OCI-LY7 (cell line): ENCODE measurements at regions not wholly inside any gene's neighbourhood (a gene's known extent, or its start where the extent isn't known, plus 50 kb on each side); places are given as distances from the start of the nearest gene placed in this dataset.

Experiments used
- BruUV-seq: library from RNA; stranded (reverse); fragments of 400-500 nt; replicated peaks from 2 replicates; lab custom pipeline; 2021; lab: Mats Ljungman, UMichigan
- CTCF ChIA-PET: fragments of 300-600 bp; sonication (Branson Sonifier 250); formaldehyde crosslinking; loops from one replicate; lab custom pipeline; 2022; ENCODE audit warnings: antibody characterized with exemption; ENCODE audit not compliant: unreplicated experiment; lab: Charles Lee
- POLR2A ChIA-PET: fragments of 300-600 bp; sonication (Branson Sonifier 250); formaldehyde crosslinking; loops from one replicate; lab custom pipeline; 2022; ENCODE audit warnings: antibody characterized with exemption; lab: Charles Lee
- DNase-seq: peaks from one replicate; pipeline ENCODE4 v3.0.0-alpha.2; 2015; ENCODE audit warnings: low spot score
- H2AFZ ChIP-seq: fragments of 200-600 bp; sonication (generic), shearing (Covaris generic); 2 replicates; pipeline ENCODE4 v1.6.1; 2014; ENCODE audit warnings: mild to moderate bottlenecking, antibody characterized with exemption, low read length, moderate library complexity
- H3K27ac ChIP-seq: fragments of 200-600 bp; sonication (generic); 2 replicates; pipeline ENCODE4 v1.5.1; 2014; ENCODE audit warnings: mixed run types, low read depth, mild to moderate bottlenecking, moderate library complexity, low read length, inconsistent platforms; ENCODE audit not compliant: poor library complexity, severe bottlenecking
- H3K36me3 ChIP-seq: fragments of 200-600 bp; sonication (generic); 2 replicates; pipeline ENCODE4 v1.6.1; 2014; ENCODE audit warnings: mild to moderate bottlenecking, antibody characterized with exemption, low read length, moderate library complexity, mixed read lengths; ENCODE audit not compliant: insufficient read depth
- H3K4me1 ChIP-seq: fragments of 200-600 bp; sonication (generic); 2 replicates; pipeline ENCODE4 v1.5.1; 2014; ENCODE audit warnings: mild to moderate bottlenecking, low read length; ENCODE audit not compliant: insufficient read depth, poor library complexity, severe bottlenecking
- H3K4me2 ChIP-seq: fragments of 200-600 bp; sonication (generic); 2 replicates; pipeline ENCODE4 v1.6.1; 2014; ENCODE audit warnings: mild to moderate bottlenecking, low read length
- H3K4me3 ChIP-seq: fragments of 200-600 bp; sonication (generic); 2 replicates; pipeline ENCODE4 v1.5.1; 2014; ENCODE audit warnings: mild to moderate bottlenecking, low read depth, low read length; ENCODE audit not compliant: poor library complexity, severe bottlenecking
- H3K79me2 ChIP-seq: fragments of 200-600 bp; sonication (generic); 2 replicates; pipeline ENCODE4 v1.6.1; 2016; ENCODE audit warnings: low read depth, mild to moderate bottlenecking, low read length, moderate library complexity, mixed read lengths; ENCODE audit not compliant: insufficient read depth
- H3K9me2 ChIP-seq: fragments of 200-600 bp; sonication (generic); 2 replicates; pipeline ENCODE4 v1.6.1; 2016; ENCODE audit warnings: mild to moderate bottlenecking, low read length, mixed read lengths; ENCODE audit not compliant: insufficient read depth
- H3K9me3 ChIP-seq: fragments of 200-600 bp; sonication (generic); 2 replicates; pipeline ENCODE4 v1.6.1; 2014; ENCODE audit warnings: mild to moderate bottlenecking, mixed run types, low read length, mixed read lengths
- H4K20me1 ChIP-seq: fragments of 200-600 bp; sonication (generic); 2 replicates; pipeline ENCODE4 v1.6.1; 2014; ENCODE audit warnings: mild to moderate bottlenecking, antibody characterized with exemption, low read length, moderate library complexity, mixed read lengths; ENCODE audit not compliant: insufficient read depth
- EZH2phosphoT487 ChIP-seq: fragments of 200-600 bp; sonication (generic); IDR thresholded peaks from 2 replicates; pipeline ENCODE4 v1.6.1; 2018; ENCODE audit warnings: low read depth, borderline replicate concordance, mild to moderate bottlenecking, mixed run types, antibody characterized with exemption, low read length, moderate library complexity, mixed read lengths
- intact Hi-C: fragments of 100-400 bp; cut with micrococcal nuclease; formaldehyde crosslinking; loops from one replicate; pipeline ENCODE4 v1.10.0; 2022; ENCODE audit not compliant: unreplicated experiment
- TF ChIP-seq, protein P1 (sequence below): fragments of 200-600 bp; sonication (generic); conservative IDR thresholded peaks from 2 replicates; pipeline ENCODE4 v1.5.1; 2014; ENCODE audit warnings: mild to moderate bottlenecking, antibody characterized with exemption, low read length, moderate library complexity, mixed read lengths

DNA sequence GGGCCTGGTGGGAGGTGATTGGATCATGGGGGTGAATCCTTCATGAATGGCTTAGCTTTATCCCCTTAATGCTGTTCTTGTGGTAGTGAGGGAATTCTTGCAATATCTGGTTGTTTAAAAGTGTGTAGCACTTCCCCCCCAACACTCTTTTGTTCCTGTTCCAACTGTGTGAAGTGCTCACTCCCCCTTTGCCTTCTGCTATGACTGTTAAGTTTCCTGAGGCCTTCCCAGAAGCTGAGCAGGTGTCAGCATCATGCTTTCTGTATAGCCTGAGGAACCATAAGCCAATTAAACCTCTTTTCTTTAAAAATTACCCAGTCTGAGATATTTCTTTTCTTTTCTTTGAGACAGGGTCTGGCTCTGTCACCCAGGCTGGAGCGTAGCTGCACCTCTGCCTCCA is 139.4 kb downstream of the RNF152 start:
- TF ChIP-seq, protein P1, sequence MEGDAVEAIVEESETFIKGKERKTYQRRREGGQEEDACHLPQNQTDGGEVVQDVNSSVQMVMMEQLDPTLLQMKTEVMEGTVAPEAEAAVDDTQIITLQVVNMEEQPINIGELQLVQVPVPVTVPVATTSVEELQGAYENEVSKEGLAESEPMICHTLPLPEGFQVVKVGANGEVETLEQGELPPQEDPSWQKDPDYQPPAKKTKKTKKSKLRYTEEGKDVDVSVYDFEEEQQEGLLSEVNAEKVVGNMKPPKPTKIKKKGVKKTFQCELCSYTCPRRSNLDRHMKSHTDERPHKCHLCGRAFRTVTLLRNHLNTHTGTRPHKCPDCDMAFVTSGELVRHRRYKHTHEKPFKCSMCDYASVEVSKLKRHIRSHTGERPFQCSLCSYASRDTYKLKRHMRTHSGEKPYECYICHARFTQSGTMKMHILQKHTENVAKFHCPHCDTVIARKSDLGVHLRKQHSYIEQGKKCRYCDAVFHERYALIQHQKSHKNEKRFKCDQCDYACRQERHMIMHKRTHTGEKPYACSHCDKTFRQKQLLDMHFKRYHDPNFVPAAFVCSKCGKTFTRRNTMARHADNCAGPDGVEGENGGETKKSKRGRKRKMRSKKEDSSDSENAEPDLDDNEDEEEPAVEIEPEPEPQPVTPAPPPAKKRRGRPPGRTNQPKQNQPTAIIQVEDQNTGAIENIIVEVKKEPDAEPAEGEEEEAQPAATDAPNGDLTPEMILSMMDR: no peak
- TF ChIP-seq EZH2phosphoT487: no peak
- DNase-seq: no peak
- Histone ChIP-seq H3K36me3 (no peaks in the 10 kb centered on the region), H3K27ac (no peak overlapping the region), H3K4me3 (no peak overlapping the region), H3K4me1 (no peaks in the 10 kb centered on the region), H4K20me1 (no peaks in the 10 kb centered on the region), H3K79me2 (no peaks in the 10 kb centered on the region), H3K9me3 (no peaks in the 10 kb centered on the region), H3K9me2 (no peaks in the 10 kb centered on the region), H3K4me2 (no peak overlapping the region), H2AFZ (no peak overlapping the region)
- ChIA-PET CTCF (no interaction called here), POLR2A (no interaction called here)
- intact Hi-C loops: no loop called here
- BruUV-seq: no TSS peak

- Histone ChIP-seq H3K4me2 (no peak overlapping the region), H3K79me2 (no peaks in the 10 kb centered on the region), H3K27ac (no peak overlapping the region), H4K20me1 (no peaks in the 10 kb centered on the region), H3K4me3 (no peak overlapping the region), H3K4me1 (no peaks in the 10 kb centered on the region), H3K36me3 (no peaks in the 10 kb centered on the region), H3K9me3 (no peaks in the 10 kb centered on the region), H3K9me2 (no peaks in the 10 kb centered on the region), H2AFZ (no peak overlapping the region)
- no peak for DNase-seq
- intact Hi-C loops: no loop called here
- CTCF ChIA-PET: no interaction called here
- TF ChIP-seq, protein P1: no peak
- no peak for TF ChIP-seq EZH2phosphoT487
- BruUV-seq: no TSS peak
- POLR2A ChIA-PET: no interaction called here
Observed at GRCh38 chr18:61752973-61753372, 139.8 kb downstream of the RNF152 start.

DNA sequence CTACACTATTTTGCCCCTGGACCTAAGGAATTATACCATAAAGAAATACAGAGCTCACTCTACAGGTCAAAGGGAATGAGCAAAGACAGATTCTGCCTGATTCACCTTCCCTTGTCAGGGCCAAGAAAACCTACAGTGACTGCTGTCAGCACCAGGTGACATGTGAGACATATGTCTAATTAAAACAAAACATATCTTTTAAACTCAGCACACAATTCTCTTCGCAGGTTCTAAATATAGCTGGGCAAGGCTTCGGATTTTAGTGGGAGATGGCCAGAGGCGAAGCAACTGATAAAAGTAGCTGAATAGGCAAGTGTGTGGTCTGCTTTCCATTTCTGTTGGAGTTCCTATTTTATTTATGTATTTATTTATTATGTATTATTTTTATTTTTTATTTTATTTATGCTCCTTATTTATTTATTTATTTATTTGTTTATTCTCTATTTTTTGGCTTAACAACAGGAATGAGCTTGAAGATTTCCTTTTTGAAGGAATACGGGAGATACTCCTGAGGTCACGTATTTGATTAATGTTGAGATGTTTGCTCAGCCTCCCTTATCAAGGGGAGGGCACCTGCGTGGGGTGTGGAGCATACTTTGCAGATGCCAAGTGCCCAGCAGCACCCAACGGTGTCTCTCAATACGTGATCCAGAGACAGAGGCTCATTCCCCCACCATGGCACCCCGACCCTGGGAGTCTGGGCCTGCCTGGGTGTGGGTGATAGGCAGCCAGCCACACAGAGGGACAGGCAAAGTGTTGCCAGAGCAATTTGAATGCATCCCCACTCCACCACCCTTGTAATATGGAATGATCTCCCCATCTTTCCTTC is 141.8 kb downstream of the RNF152 start:
- Histone ChIP-seq H3K9me2 (no peaks in the 10 kb centered on the region), H3K36me3 (no peaks in the 10 kb centered on the region), H3K4me1 (no peaks in the 10 kb centered on the region), H3K4me3 (no peak overlapping the region), H3K9me3 (no peaks in the 10 kb centered on the region), H3K79me2 (no peaks in the 10 kb centered on the region), H2AFZ (no peak overlapping the region), H3K4me2 (no peak overlapping the region), H3K27ac (no peak overlapping the region), H4K20me1 (no peaks in the 10 kb centered on the region)
- no peak for TF ChIP-seq EZH2phosphoT487
- no TSS peak for BruUV-seq
- DNase-seq: no peak
- intact Hi-C loops: no loop called here
- ChIA-PET CTCF (no interaction called here), POLR2A (no interaction called here)
